ENCODE measurements at regions not wholly inside any gene's neighbourhood (a gene's known extent, or its start where the extent isn't known, plus 50 kb on each side); places are given as distances from the start of the nearest gene placed in this dataset.

GRCh38 chr18:28858248-28858647 lies 681.3 kb upstream of the CDH2 start:
- Histone ChIP-seq H3K27me3 (ENCODE audit: control insufficient read depth, extremely low read depth, insufficient read depth, low read length) (no peaks in the 10 kb centered on the region), H3K79me2 (ENCODE audit: control insufficient read depth, insufficient read depth, low read length) (no peaks in the 10 kb centered on the region), H3K4me3 (ENCODE audit: control insufficient read depth in 2 of 3, extremely low read depth in 1 of 3, insufficient read depth in 2 of 3, low read depth in 1 of 3, low read length in 3 of 3) (no peak overlapping the region), H3K36me3 (ENCODE audit: control insufficient read depth in 2 of 2, extremely low read depth in 1 of 2, insufficient read depth in 2 of 2, low read length in 2 of 2) (no peaks in the 10 kb centered on the region), H4K20me1 (ENCODE audit: control insufficient read depth, extremely low read depth, insufficient read depth, low read length) (no peaks in the 10 kb centered on the region), H3K9me1 (ENCODE audit: control insufficient read depth, extremely low read depth, insufficient read depth, low read length) (no peaks in the 10 kb centered on the region), H2AFZ (ENCODE audit: control insufficient read depth, low read length) (no peak overlapping the region), H3K4me2 (ENCODE audit: control insufficient read depth, extremely low read depth, insufficient read depth, low read depth, low read length) (no peak overlapping the region), H3K4me1 (ENCODE audit: control insufficient read depth, extremely low read depth, insufficient read depth, low read length) (no peaks in the 10 kb centered on the region), H3K9ac (ENCODE audit: control insufficient read depth, extremely low read depth, insufficient read depth, low read length) (no peak overlapping the region), H3K27ac (ENCODE audit: control insufficient read depth, insufficient read depth, low read length) (no peak overlapping the region), H3K9me3 (ENCODE audit: control insufficient read depth, low read depth, low read length) (no peaks in the 10 kb centered on the region)
- dilution Hi-C loops (cut with MboI; ENCODE audit: extremely low pct_ligation_motif_present, low sequenced_read_pairs), result no loop called here
- DNase-seq (ENCODE audit: low read depth, low spot score), result no peak
- no peak for FAIRE-seq
- TF ChIP-seq, protein P1, sequence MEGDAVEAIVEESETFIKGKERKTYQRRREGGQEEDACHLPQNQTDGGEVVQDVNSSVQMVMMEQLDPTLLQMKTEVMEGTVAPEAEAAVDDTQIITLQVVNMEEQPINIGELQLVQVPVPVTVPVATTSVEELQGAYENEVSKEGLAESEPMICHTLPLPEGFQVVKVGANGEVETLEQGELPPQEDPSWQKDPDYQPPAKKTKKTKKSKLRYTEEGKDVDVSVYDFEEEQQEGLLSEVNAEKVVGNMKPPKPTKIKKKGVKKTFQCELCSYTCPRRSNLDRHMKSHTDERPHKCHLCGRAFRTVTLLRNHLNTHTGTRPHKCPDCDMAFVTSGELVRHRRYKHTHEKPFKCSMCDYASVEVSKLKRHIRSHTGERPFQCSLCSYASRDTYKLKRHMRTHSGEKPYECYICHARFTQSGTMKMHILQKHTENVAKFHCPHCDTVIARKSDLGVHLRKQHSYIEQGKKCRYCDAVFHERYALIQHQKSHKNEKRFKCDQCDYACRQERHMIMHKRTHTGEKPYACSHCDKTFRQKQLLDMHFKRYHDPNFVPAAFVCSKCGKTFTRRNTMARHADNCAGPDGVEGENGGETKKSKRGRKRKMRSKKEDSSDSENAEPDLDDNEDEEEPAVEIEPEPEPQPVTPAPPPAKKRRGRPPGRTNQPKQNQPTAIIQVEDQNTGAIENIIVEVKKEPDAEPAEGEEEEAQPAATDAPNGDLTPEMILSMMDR (optimal IDR thresholded peaks at IDR 0.05 in 1 of 3, IDR thresholded peaks at IDR 0.05 in 1 of 3, conservative IDR thresholded peaks at IDR 0.05 in 1 of 3; ENCODE audit: extremely low read depth in 1 of 3, insufficient read depth in 2 of 3, low read length in 3 of 3), result no peak
- TF ChIP-seq EZH2 (IDR thresholded peaks at IDR 0.05; ENCODE audit: low read length), result no peak

- DNase-seq (ENCODE audit: low read depth, low spot score) (no peak), FAIRE-seq (no peak)
- H3K27me3 ChIP-seq (ENCODE audit: control insufficient read depth, extremely low read depth, insufficient read depth, low read length), result no peaks in the 10 kb centered on the region
- no peak overlapping the region for H3K4me2 ChIP-seq (ENCODE audit: control insufficient read depth, extremely low read depth, insufficient read depth, low read depth, low read length)
- no peaks in the 10 kb centered on the region for H3K4me1 ChIP-seq (ENCODE audit: control insufficient read depth, extremely low read depth, insufficient read depth, low read length)
- H4K20me1 ChIP-seq (ENCODE audit: control insufficient read depth, extremely low read depth, insufficient read depth, low read length), result no peaks in the 10 kb centered on the region
- H3K4me3 ChIP-seq (ENCODE audit: control insufficient read depth in 2 of 3, extremely low read depth in 1 of 3, insufficient read depth in 2 of 3, low read depth in 1 of 3, low read length in 3 of 3), result no peak overlapping the region
- no peak overlapping the region for H2AFZ ChIP-seq (ENCODE audit: control insufficient read depth, low read length)
- H3K9ac ChIP-seq (ENCODE audit: control insufficient read depth, extremely low read depth, insufficient read depth, low read length), result no peak overlapping the region
- no peaks in the 10 kb centered on the region for H3K9me1 ChIP-seq (ENCODE audit: control insufficient read depth, extremely low read depth, insufficient read depth, low read length)
- H3K79me2 ChIP-seq (ENCODE audit: control insufficient read depth, insufficient read depth, low read length), result no peaks in the 10 kb centered on the region
- TF ChIP-seq, protein P1 (optimal IDR thresholded peaks at IDR 0.05 in 1 of 3, IDR thresholded peaks at IDR 0.05 in 1 of 3, conservative IDR thresholded peaks at IDR 0.05 in 1 of 3; ENCODE audit: extremely low read depth in 1 of 3, insufficient read depth in 2 of 3, low read length in 3 of 3), result peak in 1 of 3 experiments; percentile 9
- no peak for TF ChIP-seq EZH2 (IDR thresholded peaks at IDR 0.05; ENCODE audit: low read length)
- dilution Hi-C loops (cut with MboI; ENCODE audit: extremely low pct_ligation_motif_present, low sequenced_read_pairs), result no loop called here
- no peak overlapping the region for H3K27ac ChIP-seq (ENCODE audit: control insufficient read depth, insufficient read depth, low read length)
- no peaks in the 10 kb centered on the region for H3K9me3 ChIP-seq (ENCODE audit: control insufficient read depth, low read depth, low read length)
- no peaks in the 10 kb centered on the region for H3K36me3 ChIP-seq (ENCODE audit: control insufficient read depth in 2 of 2, extremely low read depth in 1 of 2, insufficient read depth in 2 of 2, low read length in 2 of 2)
These were observed 679.1 kb upstream of the CDH2 start for GRCh38 chr18:28855989-28856388.

All from keratinocyte (primary cell).